Hepatic stellate cell (primary cell): ENCODE measurements at regions not wholly inside any gene's neighbourhood (a gene's known extent, or its start where the extent isn't known, plus 50 kb on each side); places are given as distances from the start of the nearest gene placed in this dataset.

Experiments used
- DNase-seq: peaks from one replicate; pipeline ENCODE4 v3.0.0; 2011; ENCODE audit warnings: low spot score

DNA sequence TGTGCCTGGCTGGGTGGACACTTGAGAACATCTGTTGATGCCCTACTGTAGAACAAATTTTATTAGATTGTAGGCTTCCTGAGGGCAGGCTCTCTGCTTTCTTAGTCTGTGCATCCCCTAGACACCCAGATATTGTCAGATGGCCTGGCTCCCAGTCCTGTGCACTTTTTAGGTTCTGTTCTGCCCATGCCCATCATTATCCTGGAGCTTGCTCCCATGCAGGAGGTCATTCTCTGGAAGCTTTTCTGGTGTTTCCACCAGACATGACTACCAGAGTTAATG lies 213.3 kb downstream of the MYCN start:
- DNase-seq = no peak

DNA sequence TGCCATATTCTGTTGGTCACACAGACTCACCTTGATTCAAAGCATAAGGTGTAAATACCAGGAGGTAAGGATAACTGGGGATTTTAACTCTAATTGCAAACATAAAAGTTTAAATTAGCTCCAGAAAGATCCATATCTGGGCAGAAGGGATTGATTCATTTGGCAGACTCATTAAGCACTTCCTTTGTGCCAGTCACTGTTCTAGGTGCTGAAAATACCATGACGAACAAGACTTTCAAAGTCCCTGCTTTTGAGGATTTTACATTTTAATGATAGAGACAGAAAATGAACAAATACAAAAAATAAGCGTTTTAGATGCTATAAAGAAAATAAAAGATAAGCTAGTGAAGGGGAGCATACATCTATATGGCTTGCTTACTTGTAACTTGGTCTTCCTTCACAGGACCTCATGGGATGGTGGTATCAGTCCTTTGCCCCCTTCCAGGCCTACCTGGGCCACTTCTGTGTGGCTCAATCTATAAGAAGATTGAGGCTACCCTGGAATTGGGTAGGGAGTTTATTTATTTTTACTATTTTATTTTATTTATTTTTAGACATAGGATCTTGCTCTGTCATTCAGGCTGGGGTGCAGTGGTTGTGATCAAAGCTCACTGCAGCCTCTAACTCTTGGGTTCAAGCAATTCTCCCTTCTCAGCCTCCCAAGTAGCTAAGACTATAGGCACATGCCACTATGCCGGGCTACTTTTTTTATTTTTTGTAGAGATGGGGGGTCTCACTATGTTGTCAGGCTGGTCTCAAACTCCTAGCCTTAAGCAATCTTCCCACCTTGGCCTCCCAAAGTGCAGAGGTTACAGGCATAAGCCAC lies 212.8 kb downstream of the MYCN start:
- DNase-seq = no peak

DNA sequence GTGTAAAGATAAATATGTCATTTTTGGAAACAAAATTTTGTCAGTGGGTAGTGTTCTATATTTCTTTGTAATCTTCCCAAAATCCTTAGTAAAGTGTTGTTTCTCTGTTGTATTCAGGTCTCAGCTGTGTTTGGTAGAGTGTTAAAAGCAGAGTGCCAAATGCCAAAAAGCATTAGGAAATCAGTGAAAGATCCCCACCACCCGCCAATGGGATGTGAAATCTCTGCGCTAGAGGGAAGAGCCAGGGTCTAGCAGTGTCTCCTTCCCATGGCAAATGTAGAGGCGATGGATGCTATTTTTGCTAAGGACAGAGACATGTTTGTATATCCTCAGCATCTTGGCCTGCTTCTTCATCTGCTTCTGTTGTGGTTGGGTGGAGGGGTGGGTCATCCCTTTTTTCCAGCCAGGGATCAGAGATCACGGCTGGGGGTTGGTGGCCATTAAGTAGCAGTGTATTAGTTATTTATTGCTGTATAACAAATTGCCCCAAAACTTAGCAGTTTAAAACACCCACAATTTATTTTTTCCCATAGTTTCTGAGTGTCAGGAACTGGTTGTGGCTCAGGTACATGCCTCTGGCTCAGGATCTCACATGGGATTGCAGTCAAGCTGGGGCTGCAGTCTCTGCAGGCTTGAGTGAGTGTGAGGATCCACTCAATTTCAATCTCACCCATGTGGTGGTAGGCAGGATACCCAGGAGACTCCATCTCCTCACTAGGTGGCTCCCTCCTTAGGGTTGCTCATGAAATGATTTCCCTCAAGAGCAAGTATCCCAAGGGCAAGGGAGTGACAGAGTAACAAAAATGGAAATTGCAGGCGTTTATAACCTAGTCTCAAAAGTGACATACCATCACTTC lies 211.9 kb downstream of the MYCN start:
- no peak for DNase-seq

DNA sequence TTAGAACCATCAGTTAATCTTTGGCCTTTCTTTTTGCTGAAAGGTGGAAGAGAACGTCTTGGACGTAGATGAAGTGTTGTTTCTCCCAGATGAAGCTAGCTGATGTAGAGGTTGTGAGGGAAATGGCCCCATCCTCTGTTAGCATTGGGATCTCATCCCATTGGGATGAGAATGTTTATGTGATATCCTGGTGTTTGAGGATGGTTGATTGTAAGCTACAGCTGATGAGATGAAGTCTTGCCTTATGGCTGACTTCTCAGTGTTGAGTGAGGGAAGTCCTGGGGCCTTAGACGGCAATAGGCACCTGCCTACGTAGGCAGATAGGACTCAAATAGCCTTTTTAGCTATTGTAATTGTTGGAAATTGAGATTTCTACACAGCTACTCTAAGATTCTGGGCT lies 211.3 kb downstream of the MYCN start:
- DNase-seq = no peak

DNA sequence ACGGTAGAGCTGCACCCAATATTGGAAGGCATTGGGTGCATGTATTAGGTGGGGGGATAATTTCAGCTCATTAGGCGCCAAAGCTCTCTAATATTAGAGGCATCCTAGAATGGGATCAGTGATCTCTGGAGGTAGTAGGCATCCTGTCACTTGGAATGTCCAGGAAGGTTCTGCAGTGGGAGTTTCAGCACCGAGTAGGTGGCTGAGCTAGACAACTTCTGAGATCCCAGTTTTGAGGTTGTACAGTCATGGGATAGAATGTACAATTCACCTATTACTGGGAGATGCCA lies 210.9 kb downstream of the MYCN start:
- no peak for DNase-seq

DNA sequence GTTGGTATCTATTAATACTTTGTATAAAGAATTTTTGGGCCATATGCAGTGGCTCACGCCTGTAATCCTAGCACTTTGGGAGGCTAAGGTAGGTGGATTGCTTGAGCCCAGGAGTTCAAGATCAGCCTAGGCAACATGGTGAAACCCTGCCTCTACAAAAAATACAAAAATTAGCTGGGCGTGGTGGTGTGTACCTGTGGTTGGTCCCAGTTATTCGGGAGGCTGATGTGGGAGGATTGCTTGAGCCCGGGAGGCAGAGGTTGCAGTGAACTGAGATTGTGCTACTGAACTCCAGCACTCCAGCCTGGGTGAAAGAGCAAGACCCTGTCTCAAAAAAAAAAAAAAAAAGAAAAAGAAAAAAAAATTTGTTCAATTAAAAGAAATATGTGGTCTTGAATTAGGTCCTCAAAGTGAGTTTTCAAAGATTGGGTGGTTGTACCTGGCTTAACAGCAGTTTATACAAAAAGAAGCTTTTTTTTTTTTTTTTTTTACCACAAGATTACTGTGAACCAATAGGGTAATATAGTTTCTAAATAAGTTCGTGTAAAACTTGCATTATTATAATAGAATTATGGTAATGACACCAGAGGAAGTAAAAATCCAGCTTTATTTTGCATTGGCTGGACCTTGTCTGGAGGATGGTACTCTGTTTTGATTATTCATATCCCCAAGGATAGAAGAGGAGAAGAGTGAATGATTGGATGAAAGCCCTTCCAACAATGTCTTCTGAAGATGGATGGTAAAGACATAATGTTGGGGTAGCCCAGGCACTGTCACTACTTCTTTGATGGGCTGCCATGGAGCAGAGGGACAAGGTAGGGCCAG lies 210.3 kb downstream of the MYCN start:
- DNase-seq = no peak

DNA sequence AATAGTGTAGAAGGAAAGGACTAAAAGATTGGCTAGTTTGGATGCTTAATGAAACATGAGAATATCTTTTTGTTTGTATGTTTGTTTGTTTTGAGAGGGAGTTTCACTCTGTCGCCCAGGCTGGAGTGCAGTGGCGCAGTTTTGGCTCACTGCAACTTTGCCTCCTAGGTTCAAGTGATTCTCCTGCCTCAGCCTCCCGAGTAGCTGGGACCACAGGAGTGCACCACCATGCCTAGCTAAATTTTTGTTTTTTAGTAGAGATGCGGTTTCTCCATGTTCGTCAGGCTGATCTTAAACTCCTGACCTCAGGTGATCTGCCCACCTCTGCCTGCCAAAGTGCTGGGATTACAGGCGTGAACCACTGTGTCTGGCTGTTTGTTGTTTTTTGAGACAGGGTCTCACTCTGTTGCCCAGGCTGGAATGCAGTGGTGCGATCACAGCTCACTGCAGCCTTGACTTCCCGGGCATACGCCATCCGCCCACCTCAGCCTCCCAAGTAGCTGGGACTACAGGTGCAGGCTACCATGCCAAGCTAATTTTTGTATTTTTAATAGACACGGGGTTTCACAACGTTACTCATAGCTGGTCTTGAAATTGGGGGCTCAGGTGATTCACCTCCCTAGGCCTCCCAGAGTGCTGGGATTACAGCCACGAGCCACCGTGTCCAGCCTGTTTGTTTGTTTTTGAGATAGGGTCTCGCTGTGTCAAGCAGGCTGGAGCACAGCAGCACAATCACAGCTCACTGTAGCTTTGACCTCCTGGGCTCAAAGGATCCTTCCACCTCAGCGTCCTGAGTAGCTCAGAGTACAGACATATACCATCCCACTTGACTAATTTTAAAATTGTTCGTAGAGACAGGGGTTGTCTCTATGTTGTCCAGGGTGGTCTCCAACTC lies 209.2 kb downstream of the MYCN start:
- DNase-seq = no peak

DNA sequence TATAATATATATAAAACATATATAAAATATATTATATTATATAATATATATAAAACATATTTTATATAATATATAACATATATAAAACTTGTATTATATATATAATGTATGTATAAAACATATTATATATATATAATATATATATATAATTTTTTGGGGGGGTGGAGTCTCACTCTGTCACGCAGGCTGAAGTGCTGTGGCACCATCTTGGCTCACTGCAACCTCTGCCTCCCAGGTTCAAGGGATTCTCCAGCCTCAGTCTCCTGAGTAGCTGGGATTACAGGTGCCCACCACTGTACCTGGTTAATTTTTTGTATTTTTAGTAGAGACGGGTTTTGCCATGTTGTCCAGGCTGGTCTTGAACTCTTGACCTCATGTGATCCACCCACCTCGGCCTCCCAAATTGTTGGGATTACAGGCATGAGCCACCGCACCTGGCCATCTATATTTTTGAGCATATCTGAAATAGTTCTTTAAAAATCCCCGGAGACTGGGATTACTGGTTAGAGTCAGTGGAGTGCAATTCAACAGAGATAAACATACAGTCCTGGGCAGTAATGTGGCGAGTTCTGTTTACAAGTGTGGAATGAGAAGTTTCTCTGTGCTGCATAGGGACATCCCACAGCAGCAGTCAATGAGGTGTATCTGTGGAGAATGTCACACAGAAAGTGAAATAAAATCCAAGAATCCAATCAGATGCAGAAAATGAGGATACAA lies 208.4 kb downstream of the MYCN start:
- DNase-seq = no peak

DNA sequence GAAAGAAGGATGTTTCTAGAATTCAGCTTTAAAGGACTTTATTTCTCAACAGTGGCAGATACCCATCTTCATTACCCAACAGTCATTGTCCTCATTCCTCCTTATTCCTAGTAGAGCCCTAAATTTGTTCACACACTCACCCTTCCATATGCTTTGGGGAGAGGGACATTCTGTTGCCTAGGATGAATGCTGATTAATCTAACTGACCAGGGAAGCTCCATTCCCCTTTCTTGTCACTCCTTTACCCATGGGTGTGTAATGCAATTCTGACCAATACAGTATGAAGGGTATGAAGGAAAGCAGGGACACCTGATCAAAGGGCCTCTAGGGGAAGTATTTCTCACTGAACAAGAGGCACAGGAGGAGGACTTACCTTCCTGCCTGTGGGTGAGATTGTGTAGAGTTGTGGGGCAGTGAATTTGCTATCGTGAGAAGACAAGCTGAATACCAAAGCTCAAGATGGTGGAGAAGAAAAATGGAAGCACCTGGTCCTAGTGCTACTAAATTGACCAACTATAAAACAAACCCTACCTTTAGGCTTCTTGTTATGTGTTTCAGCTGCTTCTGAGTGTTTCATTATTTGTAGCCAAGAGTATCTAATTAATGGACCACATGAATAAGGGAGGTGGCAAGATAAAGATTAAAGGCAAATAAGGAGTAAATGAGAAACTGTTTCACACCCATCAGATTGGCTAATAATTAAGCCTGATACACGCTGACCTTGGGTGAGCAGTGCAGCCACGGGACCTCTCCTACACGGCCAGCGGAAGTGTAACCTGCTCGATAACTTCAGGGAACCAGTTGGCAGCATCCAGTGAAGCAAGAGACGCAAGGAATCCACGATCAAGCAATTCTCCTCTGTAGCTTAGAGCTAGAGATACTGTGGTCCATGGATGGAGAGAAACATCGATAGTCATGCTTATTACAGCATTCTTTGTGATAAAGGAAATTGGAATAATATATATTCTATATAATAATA lies 202.3 kb downstream of the MYCN start:
- DNase-seq = no peak

DNA sequence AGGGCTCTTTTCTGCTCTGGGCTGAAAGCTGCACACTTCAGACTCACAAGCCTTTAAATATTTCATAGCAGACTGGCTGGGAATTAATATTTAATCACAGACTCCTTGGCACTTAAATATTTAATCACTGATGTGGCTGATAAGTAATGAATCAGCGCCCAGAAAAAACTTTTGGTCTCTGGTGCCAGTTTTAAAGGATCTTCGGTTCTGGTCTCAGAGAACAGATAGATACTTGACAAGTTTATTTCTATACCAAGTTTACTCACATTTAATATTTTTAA lies 201.2 kb downstream of the MYCN start:
- no peak for DNase-seq

DNA sequence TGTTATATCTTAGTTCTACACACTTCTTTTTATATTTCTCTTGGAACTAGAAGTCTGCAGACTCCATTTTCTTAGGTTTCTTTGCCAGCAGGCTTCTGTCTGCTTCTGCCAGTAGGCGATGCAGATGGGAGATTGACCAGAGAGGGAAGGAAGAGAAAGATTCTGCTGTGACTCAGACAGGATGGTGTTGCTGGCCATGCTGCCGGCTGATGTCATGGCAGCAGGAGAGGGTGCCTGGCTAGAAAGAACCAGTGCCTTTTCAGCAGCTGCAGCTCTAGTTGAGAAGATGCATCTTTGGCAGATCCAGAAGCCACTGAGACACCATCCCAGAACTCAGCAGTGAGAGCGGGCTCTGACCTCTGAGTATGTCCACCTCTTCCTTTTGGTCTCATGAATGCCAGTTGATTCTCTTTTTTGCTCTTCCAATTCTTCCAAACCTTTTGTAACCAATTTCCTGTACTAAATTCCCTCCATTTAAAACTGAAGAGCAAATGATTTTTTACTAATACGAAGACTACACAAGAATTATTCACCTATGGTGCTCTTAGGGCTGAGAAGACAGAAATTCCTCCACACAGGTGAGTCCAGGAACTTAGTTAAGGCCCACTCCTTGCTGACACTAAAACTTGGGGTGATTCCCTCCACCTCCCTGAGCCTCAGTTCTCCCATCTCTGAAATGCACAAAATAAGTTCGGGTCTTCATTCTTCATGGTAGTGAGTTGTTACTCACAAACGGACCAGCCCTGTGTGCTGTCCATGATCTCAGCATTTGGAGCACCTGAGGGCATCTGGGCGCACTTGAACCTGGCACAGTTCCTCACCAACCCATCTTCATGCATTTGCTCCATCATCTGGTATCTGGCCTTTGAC lies 200.7 kb downstream of the MYCN start:
- DNase-seq = no peak

DNA sequence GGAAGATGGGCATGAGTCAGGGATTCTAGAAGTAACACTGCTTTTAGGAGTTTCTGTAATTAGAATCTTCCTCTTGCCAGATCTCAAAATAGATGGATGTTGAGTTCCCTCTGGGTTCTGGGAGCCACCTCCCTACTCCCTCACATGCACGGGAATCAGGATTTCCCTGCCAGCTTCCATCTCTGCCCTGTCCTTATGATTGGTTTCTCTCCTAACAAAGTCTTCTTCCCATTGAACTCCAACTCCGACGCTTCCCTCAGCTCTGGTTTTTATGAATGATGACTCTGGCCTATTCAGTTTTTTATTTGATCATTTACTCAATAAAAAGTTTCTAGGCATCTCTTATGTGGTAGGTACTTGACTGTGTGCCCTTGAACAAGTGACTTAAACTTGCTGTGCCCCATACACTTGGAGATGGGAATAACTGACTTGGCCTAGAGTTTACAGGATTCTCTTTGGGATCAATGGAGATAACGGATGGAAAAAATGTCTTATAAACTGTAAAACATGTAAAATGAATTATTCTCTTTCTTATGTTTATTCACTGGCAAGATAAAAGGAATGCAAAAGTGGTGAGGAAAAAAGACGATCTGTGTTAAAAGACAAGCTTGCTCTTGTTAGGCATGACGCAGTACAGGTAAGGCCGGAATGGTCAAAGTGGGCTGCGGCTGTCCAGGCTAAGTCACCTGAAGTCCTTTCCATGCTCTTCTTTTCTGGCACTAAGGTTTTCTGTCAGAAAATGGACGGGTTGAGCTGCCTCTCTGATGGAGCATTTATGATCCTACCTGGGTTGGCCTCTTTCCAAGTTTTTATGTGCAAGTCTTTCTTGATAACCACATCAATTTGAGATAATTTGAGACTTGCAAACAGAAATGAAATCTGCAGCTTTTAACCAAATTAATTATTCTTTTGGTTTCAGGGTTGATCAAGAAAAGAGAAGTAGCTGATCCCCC lies 199.6 kb downstream of the MYCN start:
- no peak for DNase-seq

DNA sequence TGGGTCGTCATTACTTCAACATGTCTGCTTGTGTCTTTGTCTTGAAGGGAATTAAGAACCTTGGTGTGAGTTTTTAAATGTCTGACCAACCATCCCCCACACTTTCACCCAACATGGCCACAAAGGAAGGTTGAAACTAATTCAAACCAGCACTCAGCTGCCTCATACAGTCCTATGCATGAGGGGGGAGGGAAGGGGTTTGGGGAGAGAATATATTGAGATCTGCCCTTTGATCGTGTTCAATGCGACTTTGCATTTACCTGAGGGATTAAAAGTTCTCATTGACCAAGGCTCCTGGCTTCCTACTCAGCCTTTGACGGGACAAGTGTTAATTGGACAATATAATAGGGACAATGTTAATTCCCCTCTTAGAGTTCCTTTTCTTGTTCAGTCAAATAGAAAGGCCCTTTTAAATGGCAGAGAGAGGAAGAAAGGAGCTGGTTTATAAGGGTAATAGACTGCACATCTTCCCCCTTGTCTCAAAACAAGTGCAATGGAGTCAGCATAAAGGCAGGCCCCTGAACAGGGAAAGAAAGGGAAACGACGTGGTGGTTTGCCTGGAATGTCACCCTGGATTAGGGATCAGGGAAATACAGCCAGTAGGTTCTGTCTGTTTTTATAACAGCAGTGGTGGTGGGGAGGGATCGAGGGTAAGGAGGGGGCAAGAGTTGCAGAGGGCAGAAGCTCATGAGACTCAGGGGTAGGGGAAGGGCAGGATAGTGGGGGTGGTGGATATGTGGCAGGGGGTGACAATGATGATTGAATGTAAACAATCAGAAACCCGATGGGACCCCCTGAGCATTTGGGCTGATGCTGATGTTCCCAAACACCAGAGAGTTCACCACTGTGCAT lies 198.7 kb downstream of the MYCN start:
- no peak for DNase-seq

DNA sequence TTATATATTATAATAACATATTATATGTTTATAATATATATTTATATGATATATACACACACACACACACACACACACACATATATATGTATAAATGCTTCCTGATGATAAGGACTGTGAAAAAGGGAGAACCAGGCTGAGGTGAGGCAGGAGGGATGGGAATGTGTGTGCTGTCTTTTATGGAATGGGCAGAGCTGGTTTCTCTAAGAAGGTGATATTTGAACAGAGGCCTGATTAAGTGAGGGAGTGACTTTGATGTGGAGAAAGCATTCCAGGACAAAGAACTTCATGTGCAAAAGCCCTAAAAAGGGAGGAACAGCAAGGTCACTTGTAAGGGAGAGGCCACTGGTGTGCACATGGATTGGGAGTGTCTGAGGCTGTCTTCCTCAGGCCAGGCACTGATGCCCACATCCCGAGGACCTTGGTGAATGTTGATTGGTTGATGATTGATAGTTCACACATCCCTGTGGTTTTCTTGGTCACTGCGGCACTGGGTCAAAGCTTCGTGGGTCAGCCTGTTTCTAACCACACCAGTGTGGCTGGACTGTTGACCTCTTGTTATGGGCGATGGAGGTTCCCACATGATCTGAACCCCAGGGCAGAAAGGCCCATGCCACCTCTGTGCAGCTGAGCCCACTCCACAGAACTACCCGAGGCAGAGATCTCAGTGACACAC lies 196.9 kb downstream of the MYCN start:
- no peak for DNase-seq

DNA sequence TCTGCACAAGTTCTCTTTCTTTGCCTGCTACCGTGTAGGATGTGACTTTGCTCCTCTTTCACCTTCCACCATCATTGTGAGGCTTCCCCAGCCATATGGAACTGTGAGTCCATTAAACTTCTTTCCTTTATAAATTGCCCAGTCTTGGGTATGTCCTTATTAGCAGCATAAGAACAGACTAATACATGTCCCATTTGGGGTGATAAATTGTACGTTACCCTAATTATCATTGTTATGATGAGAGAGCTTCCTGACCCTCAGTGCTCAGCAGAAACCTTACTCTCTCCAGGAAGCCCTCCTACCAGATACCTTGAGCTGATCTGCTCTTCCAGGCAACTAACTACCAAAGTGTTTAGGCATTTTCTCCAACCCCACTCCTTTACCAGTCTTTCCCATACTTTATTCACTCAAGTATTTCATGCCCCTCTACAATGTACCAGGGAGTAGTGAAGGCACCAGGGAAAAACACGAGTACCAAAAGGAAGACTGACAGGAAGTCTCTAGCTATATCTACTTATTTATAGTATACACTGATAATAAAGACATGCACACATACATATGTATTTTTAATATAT lies 196.2 kb downstream of the MYCN start:
- DNase-seq = no peak

DNA sequence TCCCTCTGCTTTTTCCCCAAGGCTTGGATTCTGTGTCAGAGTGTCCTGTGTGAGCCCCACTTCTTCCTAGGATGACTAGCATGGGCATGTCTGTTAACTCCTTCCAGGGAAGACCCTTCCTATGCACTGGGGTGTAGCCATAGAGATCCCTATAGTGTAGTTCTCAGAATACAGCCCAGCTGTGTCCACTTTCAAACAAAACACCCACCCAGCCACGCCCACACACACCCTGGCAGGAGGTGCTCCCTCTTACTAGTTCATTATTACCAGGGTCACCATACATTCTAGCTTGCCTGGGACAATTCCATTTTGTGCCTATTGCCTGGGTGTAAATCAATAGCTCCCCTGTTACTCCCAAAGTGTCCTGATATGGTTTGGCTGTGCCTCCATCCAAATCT lies 195.6 kb downstream of the MYCN start:
- no peak for DNase-seq
